K562 (cell line): ENCODE measurements at regions not wholly inside any gene's neighbourhood (a gene's known extent, or its start where the extent isn't known, plus 50 kb on each side); places are given as distances from the start of the nearest gene placed in this dataset.
A peak's percentile ranks its signal among the peaks of the same experiment; 100 is the strongest.

ENCODE experiments used
- ARID2 ChIP-seq: fragments of 450-650 bp; IDR thresholded peaks from 2 replicates; pipeline ENCODE4 v1.6.1; 2017; ENCODE audit warnings: antibody characterized with exemption, mild to moderate bottlenecking
- ARNT ChIP-seq, 2 experiments: fragments of 450-650 bp; IDR thresholded peaks; 2 replicates each; pipeline ENCODE4 v1.6.1; 2016; ENCODE audit warnings: mild to moderate bottlenecking in 1 of 2
- DEAF1 ChIP-seq: fragments of 450-650 bp; formaldehyde crosslinking; IDR thresholded peaks from 2 replicates; pipeline ENCODE4 v1.4.0; 2020; ENCODE audit warnings: mild to moderate bottlenecking, moderate library complexity
- DLX4 ChIP-seq: fragments of 250-450 bp; sonication (Bioruptor Pico); IDR thresholded peaks from 2 replicates; pipeline ENCODE4 v1.6.1; 2021; ENCODE audit warnings: mild to moderate bottlenecking
- FOSL1 ChIP-seq: fragments of 200-800 bp; sonication (Bioruptor generic); conservative IDR thresholded peaks from 2 replicates; pipeline ENCODE4 v1.6.1; 2016; ENCODE audit warnings: missing genetic modification characterization, missing compliant biosample characterization
- FOXP1 ChIP-seq: sonication (generic); formaldehyde crosslinking; IDR thresholded peaks from 2 replicates; pipeline ENCODE4 v1.8.0; 2022; ENCODE audit warnings: mild to moderate bottlenecking, missing genetic modification reagents
- SIRT6 ChIP-seq: IDR thresholded peaks from one replicate; pipeline ENCODE4 v1.6.1; 2012; ENCODE audit warnings: low read depth, mild to moderate bottlenecking, control low read depth, inconsistent platforms, low read length, moderate library complexity
- ZC3H11A ChIP-seq: IDR thresholded peaks from 2 replicates; pipeline ENCODE4 v1.6.1; 2012; ENCODE audit warnings: low read depth, low read length, improper control_type of control experiment
- ZFP1 ChIP-seq: fragments of 450-650 bp; formaldehyde crosslinking; IDR thresholded peaks from 2 replicates; pipeline ENCODE4 v1.4.0; 2020; ENCODE audit warnings: mild to moderate bottlenecking, mixed read lengths
- ZFPM2 ChIP-seq: fragments of 250-450 bp; sonication (Bioruptor Pico); IDR thresholded peaks from 2 replicates; pipeline ENCODE4 v1.5.1; 2022; ENCODE audit warnings: mild to moderate bottlenecking
- ZNF518B ChIP-seq: fragments of 250-450 bp; sonication (Bioruptor Pico); IDR thresholded peaks from 2 replicates; pipeline ENCODE4 v1.5.0; 2021; ENCODE audit warnings: mild to moderate bottlenecking, moderate library complexity
- ZNF830 ChIP-seq: fragments of 250-450 bp; sonication (Bioruptor Pico); IDR thresholded peaks from 2 replicates; pipeline ENCODE4 v1.5.0; 2021; ENCODE audit warnings: mild to moderate bottlenecking
- TF ChIP-seq, protein P1 (sequence below), 2 experiments: fragments of 450-650 bp; IDR thresholded peaks; 2 replicates each; pipeline ENCODE4 v1.6.1; 2016; ENCODE audit warnings: mild to moderate bottlenecking in 2 of 2, borderline replicate concordance in 1 of 2, low read depth in 1 of 2, moderate library complexity in 1 of 2

DNA sequence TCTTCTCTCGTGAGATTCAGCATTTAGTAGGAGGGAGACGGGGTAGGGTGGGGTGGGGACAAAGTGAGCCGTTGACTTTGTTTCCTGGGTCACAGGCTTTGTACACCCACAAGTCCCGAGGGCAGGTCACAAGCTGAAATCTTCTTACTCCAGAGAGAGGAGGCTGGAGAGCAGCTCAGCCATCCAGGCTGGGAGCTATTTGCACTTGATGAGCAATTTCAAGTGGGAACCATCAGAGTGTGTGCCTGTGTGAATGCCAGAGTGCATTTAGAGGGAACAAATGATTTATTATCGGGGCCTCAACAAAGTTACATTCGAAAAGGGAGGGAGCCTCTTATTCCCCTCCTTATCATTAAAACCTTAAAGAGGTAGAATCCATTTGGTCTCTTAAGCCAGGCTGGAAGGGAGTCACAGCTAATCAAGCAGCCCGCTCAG lies 155.7 kb upstream of the JARID2 start (continued):
- TF ChIP-seq DEAF1 (CRISPR knock-in tag) (0 out of 2 replicates have a peak, but pooled peaks have one; percentile 15), FOXP1 (CRISPR knock-in tag) (no peak), ARID2 (no peak), DLX4 (CRISPR knock-in tag) (no peak), ZNF518B (CRISPR knock-in tag) (no peak), FOSL1 (tag) (0 out of 2 replicates have a peak, but pooled peaks have one; percentile 11), ZFPM2 (no peak), ZC3H11A (no peak), SIRT6 (no peak), ARNT (IDR thresholded peaks at IDR 0.05) (0 out of 4 replicates have a peak, but pooled peaks of 1 of the 2 experiments have one; percentile 11), ZNF830 (CRISPR knock-in tag) (no peak), ZFP1 (CRISPR knock-in tag) (no peak)
- TF ChIP-seq, protein P1, sequence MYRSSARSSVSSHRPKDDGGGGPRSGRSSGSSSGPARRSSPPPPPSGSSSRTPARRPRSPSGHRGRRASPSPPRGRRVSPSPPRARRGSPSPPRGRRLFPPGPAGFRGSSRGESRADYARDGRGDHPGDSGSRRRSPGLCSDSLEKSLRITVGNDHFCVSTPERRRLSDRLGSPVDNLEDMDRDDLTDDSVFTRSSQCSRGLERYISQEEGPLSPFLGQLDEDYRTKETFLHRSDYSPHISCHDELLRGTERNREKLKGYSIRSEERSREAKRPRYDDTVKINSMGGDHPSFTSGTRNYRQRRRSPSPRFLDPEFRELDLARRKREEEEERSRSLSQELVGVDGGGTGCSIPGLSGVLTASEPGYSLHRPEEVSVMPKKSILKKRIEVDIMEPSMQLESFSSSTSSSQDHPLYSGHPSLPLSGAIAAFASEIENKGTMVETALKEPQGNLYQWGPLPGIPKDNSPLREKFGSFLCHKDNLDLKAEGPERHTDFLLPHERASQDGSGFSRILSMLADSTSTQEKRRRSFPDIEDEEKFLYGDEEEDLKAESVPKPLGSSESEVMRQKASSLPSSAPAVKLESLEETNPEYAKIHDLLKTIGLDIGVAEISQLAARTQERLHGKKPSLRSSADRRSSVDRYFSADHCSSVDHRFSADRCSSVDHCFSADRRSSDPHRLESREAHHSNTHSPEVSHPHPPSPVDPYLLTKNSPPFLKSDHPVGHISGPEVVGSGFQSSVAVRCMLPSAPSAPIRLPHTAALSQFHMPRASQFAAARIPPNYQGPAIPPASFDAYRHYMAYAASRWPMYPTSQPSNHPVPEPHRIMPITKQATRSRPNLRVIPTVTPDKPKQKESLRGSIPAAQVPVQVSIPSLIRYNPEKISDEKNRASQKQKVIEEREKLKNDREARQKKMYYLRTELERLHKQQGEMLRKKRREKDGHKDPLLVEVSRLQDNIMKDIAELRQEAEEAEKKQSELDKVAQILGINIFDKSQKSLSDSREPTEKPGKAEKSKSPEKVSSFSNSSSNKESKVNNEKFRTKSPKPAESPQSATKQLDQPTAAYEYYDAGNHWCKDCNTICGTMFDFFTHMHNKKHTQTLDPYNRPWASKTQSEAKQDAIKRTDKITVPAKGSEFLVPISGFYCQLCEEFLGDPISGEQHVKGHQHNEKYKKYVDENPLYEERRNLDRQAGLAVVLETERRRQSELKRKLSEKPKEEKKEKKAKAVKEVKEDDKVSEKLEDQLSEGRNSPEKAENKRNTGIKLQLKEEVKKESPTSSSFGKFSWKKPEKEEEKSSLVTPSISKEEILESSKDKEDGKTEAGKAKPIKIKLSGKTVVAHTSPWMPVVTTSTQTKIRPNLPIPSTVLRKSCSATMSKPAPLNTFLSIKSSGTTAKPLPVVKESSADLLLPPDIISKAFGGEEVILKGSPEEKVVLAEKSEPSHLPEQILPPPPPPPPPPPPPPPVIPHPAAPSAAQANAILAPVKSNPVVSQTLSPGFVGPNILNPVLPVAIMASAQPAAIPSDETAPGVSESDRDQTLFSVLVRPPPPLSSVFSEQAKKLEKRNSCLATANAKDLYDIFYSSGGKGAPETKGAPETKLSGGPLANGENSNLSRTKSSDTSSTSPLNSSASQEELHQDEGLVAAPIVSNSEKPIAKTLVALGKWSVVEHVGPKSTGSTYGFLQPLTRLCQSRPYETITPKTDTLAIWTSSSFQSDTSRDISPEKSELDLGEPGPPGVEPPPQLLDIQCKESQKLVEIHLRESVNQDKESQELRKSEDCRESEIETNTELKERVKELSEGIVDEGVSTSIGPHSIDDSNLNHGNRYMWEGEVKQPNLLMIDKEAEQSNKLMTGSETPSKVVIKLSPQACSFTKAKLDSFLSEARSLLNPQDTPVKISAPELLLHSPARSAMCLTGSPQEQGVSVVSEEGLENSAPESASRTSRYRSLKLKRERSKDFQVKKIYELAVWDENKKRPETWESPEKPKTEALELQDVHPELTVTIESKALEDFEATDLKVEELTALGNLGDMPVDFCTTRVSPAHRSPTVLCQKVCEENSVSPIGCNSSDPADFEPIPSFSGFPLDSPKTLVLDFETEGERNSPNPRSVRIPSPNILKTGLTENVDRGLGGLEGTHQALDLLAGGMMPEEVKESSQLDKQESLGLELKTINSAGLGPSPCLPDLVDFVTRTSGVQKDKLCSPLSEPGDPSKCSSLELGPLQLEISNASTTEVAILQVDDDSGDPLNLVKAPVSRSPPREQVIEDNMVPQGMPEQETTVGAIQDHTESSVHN (IDR thresholded peaks at IDR 0.05; ENCODE audit: borderline replicate concordance in 1 of 2, low read depth in 1 of 2) = no peak
